22Rv1 (cell line): ENCODE measurements at regions not wholly inside any gene's neighbourhood (a gene's known extent, or its start where the extent isn't known, plus 50 kb on each side); places are given as distances from the start of the nearest gene placed in this dataset.

Experiments used
- H3K27ac ChIP-seq: fragments of 450-650 bp; 2 replicates; pipeline ENCODE4 v1.5.1; 2017
- CTCF ChIP-seq: fragments of 450-650 bp; IDR thresholded peaks from 2 replicates; pipeline ENCODE4 v1.5.1; 2017; ENCODE audit warnings: mild to moderate bottlenecking
- ZFX ChIP-seq: fragments of 450-650 bp; IDR thresholded peaks from 2 replicates; pipeline ENCODE4 v1.6.1; 2017; ENCODE audit warnings: antibody characterized with exemption, borderline replicate concordance

GRCh38 chr14:51488569-51489220 is 163.0 kb upstream of the FRMD6 start:
- no peak overlapping the region for H3K27ac ChIP-seq
- no peak for TF ChIP-seq ZFX
- no peak for TF ChIP-seq CTCF

GRCh38 chr14:51490205-51490604 is 161.5 kb upstream of the FRMD6 start:
- H3K27ac ChIP-seq = no peak overlapping the region
- TF ChIP-seq CTCF (no peak), ZFX (no peak)

GRCh38 chr14:51491036-51491545 is 160.6 kb upstream of the FRMD6 start:
- TF ChIP-seq CTCF (no peak), ZFX (no peak)
- no peak overlapping the region for H3K27ac ChIP-seq

- H3K27ac ChIP-seq = no peak overlapping the region
- TF ChIP-seq ZFX (no peak), CTCF (no peak)
These were observed 159.9 kb upstream of the FRMD6 start for GRCh38 chr14:51491776-51492175.

- no peak overlapping the region for H3K27ac ChIP-seq
- TF ChIP-seq ZFX (no peak), CTCF (no peak)
These were observed 156.4 kb upstream of the FRMD6 start for GRCh38 chr14:51495319-51495718.

- TF ChIP-seq CTCF (no peak), ZFX (no peak)
- no peak overlapping the region for H3K27ac ChIP-seq
These were observed 153.1 kb upstream of the FRMD6 start for GRCh38 chr14:51498411-51499227.

- H3K27ac ChIP-seq = no peak overlapping the region
- TF ChIP-seq ZFX (no peak), CTCF (no peak)
These were observed 150.9 kb upstream of the FRMD6 start for GRCh38 chr14:51500776-51501175.
